ENCODE measurements at regions not wholly inside any gene's neighbourhood (a gene's known extent, or its start where the extent isn't known, plus 50 kb on each side); places are given as distances from the start of the nearest gene placed in this dataset.

GRCh38 chr9:96068511-96068910 lies 193.0 kb downstream of the ERCC6L2 start:
- TF ChIP-seq CTCF (conservative IDR thresholded peaks at IDR 0.05; ENCODE audit: low read length): no peak
- no peak for TF ChIP-seq EZH2phosphoT487 (IDR thresholded peaks at IDR 0.05; ENCODE audit: borderline replicate concordance, low read depth, low read length)
